MM.1S (cell line): ENCODE measurements at regions not wholly inside any gene's neighbourhood (a gene's known extent, or its start where the extent isn't known, plus 50 kb on each side); places are given as distances from the start of the nearest gene placed in this dataset.

Experiments
- DNase-seq: peaks from one replicate; pipeline ENCODE4 v3.0.0-alpha.2; 2015
- H2AFZ ChIP-seq: fragments of 300-600 bp; sonication (generic); 2 replicates; pipeline ENCODE4 v1.6.0; 2016; ENCODE audit warnings: antibody characterized with exemption, low read length
- H3F3A ChIP-seq: fragments of 300-600 bp; sonication (generic); 2 replicates; pipeline ENCODE4 v1.6.1; 2016; ENCODE audit warnings: mild to moderate bottlenecking, antibody characterized with exemption, low read length, moderate library complexity, mixed read lengths; ENCODE audit not compliant: insufficient read depth
- H3K27ac ChIP-seq: fragments of 300-600 bp; sonication (generic); 2 replicates; pipeline ENCODE4 v1.5.1; 2016; ENCODE audit warnings: mild to moderate bottlenecking, low read length
- H3K27me3 ChIP-seq: fragments of 300-600 bp; sonication (generic); replicated peaks from 2 replicates; pipeline ENCODE4 v1.6.0; 2016; ENCODE audit warnings: low read length; ENCODE audit not compliant: insufficient read depth
- H3K36me3 ChIP-seq: fragments of 300-600 bp; sonication (generic); replicated peaks from 2 replicates; pipeline ENCODE4 v1.6.1; 2016; ENCODE audit warnings: mild to moderate bottlenecking, low read length, mixed read lengths; ENCODE audit not compliant: insufficient read depth
- H3K4me1 ChIP-seq: fragments of 300-600 bp; sonication (generic); 2 replicates; pipeline ENCODE4 v1.6.1; 2016; ENCODE audit warnings: low read length, mixed read lengths
- H3K4me2 ChIP-seq: fragments of 300-600 bp; sonication (generic); 2 replicates; pipeline ENCODE4 v1.6.0; 2016; ENCODE audit warnings: low read depth, low read length
- H3K4me3 ChIP-seq: fragments of 300-600 bp; sonication (generic); 2 replicates; pipeline ENCODE4 v1.5.1; 2016; ENCODE audit warnings: low read length, mixed read lengths
- H3K79me2 ChIP-seq: fragments of 300-600 bp; sonication (generic); 2 replicates; pipeline ENCODE4 v1.6.1; 2016; ENCODE audit warnings: mixed run types, low read length, mixed read lengths
- H3K9ac ChIP-seq: fragments of 300-600 bp; sonication (generic); 2 replicates; pipeline ENCODE4 v1.6.1; 2016; ENCODE audit warnings: low read length, mixed read lengths
- H3K9me2 ChIP-seq: fragments of 300-600 bp; sonication (generic); replicated peaks from 2 replicates; pipeline ENCODE4 v1.6.1; 2016; ENCODE audit warnings: mild to moderate bottlenecking, low read length, mixed read lengths; ENCODE audit not compliant: insufficient read depth
- H3K9me3 ChIP-seq: fragments of 300-600 bp; sonication (generic); replicated peaks from 2 replicates; pipeline ENCODE4 v1.6.1; 2016; ENCODE audit warnings: mild to moderate bottlenecking, low read length, mixed read lengths; ENCODE audit not compliant: insufficient read depth
- H4K20me1 ChIP-seq: fragments of 300-600 bp; sonication (generic); 2 replicates; pipeline ENCODE4 v1.6.1; 2016; ENCODE audit warnings: mild to moderate bottlenecking, low read length, moderate library complexity, mixed read lengths; ENCODE audit not compliant: insufficient read depth
- CTCF ChIP-seq: fragments of 300-600 bp; sonication (generic); IDR thresholded peaks from 2 replicates; pipeline ENCODE4 v1.5.1; 2016; ENCODE audit warnings: antibody characterized with exemption, low read length, mixed read lengths
- EZH2 ChIP-seq: fragments of 300-600 bp; sonication (generic); optimal IDR thresholded peaks from 2 replicates; pipeline ENCODE3; 2017; ENCODE audit warnings: low read depth, mild to moderate bottlenecking, antibody characterized with exemption, low read length, mixed read lengths
- EZH2phosphoT487 ChIP-seq: fragments of 300-600 bp; sonication (generic); IDR thresholded peaks from 2 replicates; pipeline ENCODE4 v1.6.1; 2018; ENCODE audit warnings: antibody characterized with exemption, low read length

DNA sequence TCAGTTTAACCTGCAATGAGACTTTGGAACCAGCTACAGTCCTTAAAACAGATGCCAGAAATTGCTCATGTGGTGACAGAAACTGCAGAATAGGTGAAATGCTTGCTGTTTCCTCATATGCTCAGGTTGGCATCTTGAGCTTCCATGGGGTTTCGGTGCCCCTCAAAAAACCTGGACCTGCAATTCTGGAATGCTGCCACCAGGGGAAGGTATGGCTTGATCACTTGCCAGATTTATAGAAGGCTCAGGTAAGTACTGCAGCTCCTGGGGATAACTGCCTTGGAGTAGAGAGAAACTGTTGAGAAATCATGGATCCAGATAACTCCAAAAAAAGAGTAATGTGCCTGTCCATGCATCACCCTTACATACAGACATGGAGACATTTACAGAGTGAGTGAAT lies 113.0 kb downstream of the CTTN start:
- H2AFZ ChIP-seq: no peak overlapping the region
- no peaks in the 10 kb centered on the region for H3K9me3 ChIP-seq
- H3K27ac ChIP-seq: no peak overlapping the region
- no peak for TF ChIP-seq EZH2
- TF ChIP-seq CTCF: 0 out of 2 replicates have a peak, but pooled peaks have one; percentile 17
- TF ChIP-seq EZH2phosphoT487: no peak
- no peaks in the 10 kb centered on the region for H3K4me1 ChIP-seq
- DNase-seq: no peak
- H3K9me2 ChIP-seq: no peaks in the 10 kb centered on the region
- H3F3A ChIP-seq: no peaks in the 10 kb centered on the region
- H3K9ac ChIP-seq: no peak overlapping the region
- no peak overlapping the region for H3K4me3 ChIP-seq
- peaks cover 93% of the 10 kb centered on the region for H3K27me3 ChIP-seq
- no peak overlapping the region for H3K4me2 ChIP-seq
- no peaks in the 10 kb centered on the region for H3K79me2 ChIP-seq
- H4K20me1 ChIP-seq: no peaks in the 10 kb centered on the region
- H3K36me3 ChIP-seq: no peaks in the 10 kb centered on the region

DNA sequence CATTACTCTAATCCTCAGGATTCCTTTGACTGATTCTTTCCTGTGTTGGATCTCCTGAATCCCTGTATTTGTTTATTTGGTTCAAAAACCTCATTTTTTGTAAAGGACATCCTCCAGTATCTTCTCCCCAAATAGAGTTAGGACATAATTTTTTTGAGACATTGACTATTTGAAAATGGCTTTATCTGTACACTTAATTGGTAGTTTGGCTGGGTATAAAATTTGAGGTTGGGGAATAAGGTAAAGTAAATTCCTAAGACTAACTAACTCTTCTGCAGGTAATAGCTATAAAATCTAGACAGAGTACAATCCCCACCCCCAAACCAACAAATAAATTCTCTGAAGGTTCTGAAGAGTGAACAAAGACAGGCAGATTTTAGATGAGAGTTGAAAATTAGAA lies 114.4 kb downstream of the CTTN start:
- Histone ChIP-seq H2AFZ (no peak overlapping the region), H3K27ac (no peak overlapping the region), H3K4me3 (no peak overlapping the region), H3K9me2 (no peaks in the 10 kb centered on the region), H3K79me2 (no peaks in the 10 kb centered on the region), H3K36me3 (no peaks in the 10 kb centered on the region), H3K9ac (no peak overlapping the region), H3K9me3 (no peaks in the 10 kb centered on the region), H3K4me2 (no peak overlapping the region), H3K4me1 (no peaks in the 10 kb centered on the region), H4K20me1 (no peaks in the 10 kb centered on the region), H3F3A (no peaks in the 10 kb centered on the region), H3K27me3 (peaks cover 93% of the 10 kb centered on the region)
- no peak for DNase-seq
- TF ChIP-seq EZH2phosphoT487 (no peak), CTCF (no peak), EZH2 (no peak)

DNA sequence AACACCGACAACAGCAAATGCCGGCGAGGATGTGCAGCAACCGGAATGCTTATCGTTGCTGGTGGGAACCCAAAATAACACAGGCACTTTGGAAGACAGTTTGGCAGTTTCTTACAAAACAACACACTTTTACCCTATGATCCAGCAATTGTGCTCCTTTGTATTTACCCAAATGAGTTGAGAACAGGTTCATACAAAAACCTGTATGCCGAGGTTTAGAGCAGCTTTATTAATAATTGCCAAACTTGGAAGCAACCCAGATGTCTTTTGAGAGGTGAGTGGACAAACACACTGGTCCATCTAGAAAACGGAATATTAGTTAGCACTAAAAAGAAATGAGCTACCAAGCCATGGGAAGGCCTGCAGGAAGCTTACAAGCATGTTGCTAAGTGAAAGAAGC lies 118.9 kb downstream of the CTTN start:
- Histone ChIP-seq H3K79me2 (no peaks in the 10 kb centered on the region), H3F3A (no peaks in the 10 kb centered on the region), H3K27ac (no peak overlapping the region), H3K9ac (no peak overlapping the region), H3K4me1 (no peaks in the 10 kb centered on the region), H3K36me3 (no peaks in the 10 kb centered on the region), H3K4me2 (no peak overlapping the region), H3K4me3 (no peak overlapping the region), H3K9me2 (no peaks in the 10 kb centered on the region), H2AFZ (no peak overlapping the region), H3K27me3 (peaks cover 93% of the 10 kb centered on the region), H4K20me1 (no peaks in the 10 kb centered on the region), H3K9me3 (no peaks in the 10 kb centered on the region)
- no peak for DNase-seq
- no peak for TF ChIP-seq EZH2phosphoT487
- no peak for TF ChIP-seq EZH2
- TF ChIP-seq CTCF: no peak
